Peyer's patch (tissue), 4 donors: ENCODE measurements at regions not wholly inside any gene's neighbourhood (a gene's known extent, or its start where the extent isn't known, plus 50 kb on each side); places are given as distances from the start of the nearest gene placed in this dataset.

ENCODE experiments used
- CTCF ChIP-seq, 6 experiments: fragments of 450-650 bp in 4 of 6; fragments of 200-600 bp in 2 of 6; sonication (generic) in 1 of 6; IDR thresholded peaks; one replicate each; pipeline ENCODE4 v1.5.1; 2017 to 2019; ENCODE audit warnings: antibody characterized with exemption in 6 of 6, mild to moderate bottlenecking in 3 of 6, moderate library complexity in 1 of 6
- POLR2A ChIP-seq, 2 donors: fragments of 450-650 bp; IDR thresholded peaks; one replicate each; pipeline ENCODE4 v1.5.1; 2017; ENCODE audit warnings: antibody characterized with exemption in 2 of 2, mild to moderate bottlenecking in 2 of 2, moderate library complexity in 2 of 2

GRCh38 chr15:62790546-62790945, 252.0 kb upstream of the TPM1 start:
- TF ChIP-seq CTCF (IDR thresholded peaks at IDR 0.05) = no peak
- TF ChIP-seq POLR2A (IDR thresholded peaks at IDR 0.05) = no peak
